GM12872 (cell line): ENCODE measurements at regions not wholly inside any gene's neighbourhood (a gene's known extent, or its start where the extent isn't known, plus 50 kb on each side); places are given as distances from the start of the nearest gene placed in this dataset.
A peak's percentile ranks its signal among the peaks of the same experiment; 100 is the strongest.

ENCODE experiments used
- CTCF ChIP-seq: IDR thresholded peaks from 3 replicates; pipeline ENCODE4 v1.5.1; 2011; ENCODE audit warnings: low read depth, mild to moderate bottlenecking, low read length, moderate library complexity; ENCODE audit not compliant: insufficient read depth

- no peak for TF ChIP-seq CTCF
These were observed 218.0 kb upstream of the AGTR2 start for GRCh38 chrX:115952417-115953092.

- TF ChIP-seq CTCF, result no peak
These were observed 212.6 kb upstream of the AGTR2 start for GRCh38 chrX:115957862-115958490.

GRCh38 chrX:115958687-115959359 lies 211.7 kb upstream of the AGTR2 start:
- TF ChIP-seq CTCF, result no peak

- no peak for TF ChIP-seq CTCF
These were observed 210.0 kb upstream of the AGTR2 start for GRCh38 chrX:115960440-115961084.

GRCh38 chrX:115966920-115967319 lies 203.6 kb upstream of the AGTR2 start:
- TF ChIP-seq CTCF, result no peak

- TF ChIP-seq CTCF, result peak; percentile 49
These were observed 201.9 kb upstream of the AGTR2 start for GRCh38 chrX:115968436-115969252.
